ENCODE measurements at regions not wholly inside any gene's neighbourhood (a gene's known extent, or its start where the extent isn't known, plus 50 kb on each side); places are given as distances from the start of the nearest gene placed in this dataset.

DNA sequence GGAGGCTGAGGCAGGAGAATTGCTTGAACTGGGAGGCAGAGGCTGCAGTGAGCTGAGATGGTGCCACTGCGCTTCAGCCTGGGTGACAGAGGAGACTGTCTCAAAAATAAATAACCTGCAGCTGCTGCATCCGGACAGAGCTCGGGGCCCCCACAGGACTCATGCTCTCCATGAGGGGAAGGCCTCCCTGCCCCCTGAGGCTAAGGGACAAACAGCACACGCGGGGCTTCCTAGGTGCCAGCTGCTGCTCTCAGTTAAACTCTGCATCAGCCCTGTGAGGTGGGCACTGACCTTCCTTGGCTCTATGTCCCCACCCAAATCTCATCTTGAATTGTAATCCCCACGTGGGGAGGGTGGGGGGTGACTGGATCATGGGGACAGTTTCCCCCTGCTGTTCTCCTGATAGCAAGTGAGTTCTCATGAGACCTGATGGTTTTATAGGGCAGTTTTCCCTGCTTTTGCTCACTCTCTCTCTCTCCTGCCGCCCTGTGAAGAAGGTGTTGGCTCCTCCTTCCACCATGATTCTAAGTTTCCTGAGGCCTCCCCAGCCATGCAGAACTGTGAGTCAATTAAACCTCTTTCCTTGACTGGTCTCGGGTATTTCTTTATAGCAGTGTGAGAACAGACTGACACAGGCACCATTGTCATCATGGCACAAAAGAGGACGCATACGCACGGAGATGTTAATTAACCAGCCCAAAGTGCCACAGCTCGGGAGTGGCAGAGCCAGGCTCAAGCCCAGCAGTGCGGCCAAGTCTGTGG lies 49.9 kb upstream of the TAF1B start:
- no peak for DNase-seq (ENCODE audit: extremely low read depth, low read depth, low spot score)
